ENCODE measurements at regions not wholly inside any gene's neighbourhood (a gene's known extent, or its start where the extent isn't known, plus 50 kb on each side); places are given as distances from the start of the nearest gene placed in this dataset.

DNA sequence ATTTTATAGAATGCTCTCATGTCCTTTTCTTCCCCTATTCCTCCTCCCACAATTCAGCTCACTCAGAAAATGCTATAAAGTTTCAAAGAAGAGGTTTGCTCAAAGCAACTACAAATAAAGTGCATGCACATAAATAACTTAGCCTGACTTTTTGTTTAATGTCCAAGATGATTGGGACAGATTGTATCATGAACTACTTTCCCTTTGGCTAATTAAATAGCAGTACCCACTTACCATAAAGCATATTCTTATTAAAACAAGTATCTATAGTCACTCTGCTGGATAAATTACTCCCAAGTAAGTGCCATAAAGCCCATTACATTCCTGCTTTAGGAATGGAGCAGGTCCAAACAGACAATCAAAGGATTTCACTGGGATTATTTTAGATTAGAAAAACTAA lies 576.0 kb downstream of the LMO4 start:
- Histone ChIP-seq H3K27me3 (ENCODE audit: control insufficient read depth, insufficient read depth, low read length) (no peaks in the 10 kb centered on the region; the same call in 1 of the 2 replicates), H3K4me3 (ENCODE audit: low read depth, low read length) (no peak overlapping the region), H3K36me3 (ENCODE audit: control insufficient read depth, insufficient read depth, low read length) (no peaks in the 10 kb centered on the region)
- ChIA-PET POLR2A (no interaction called here), CTCF (no interaction called here)
- DNase-seq (ENCODE audit: low read depth): no peak
- no peak for TF ChIP-seq CTCF (IDR thresholded peaks at IDR 0.05; ENCODE audit: insufficient read depth, low read depth, low read length)

GRCh38 chr1:87905651-87906050 lies 577.0 kb downstream of the LMO4 start:
- Histone ChIP-seq H3K4me3 (ENCODE audit: low read depth, low read length) (no peak overlapping the region), H3K27me3 (ENCODE audit: control insufficient read depth, insufficient read depth, low read length) (no peaks in the 10 kb centered on the region), H3K36me3 (ENCODE audit: control insufficient read depth, insufficient read depth, low read length) (no peaks in the 10 kb centered on the region)
- ChIA-PET CTCF (interaction anchor here (1.4 kb wide), 1 partner anchor 10 kb away, joined by 3 read pairs; no protein-coding TSS in a partner anchor), POLR2A (no interaction called here)
- TF ChIP-seq CTCF (IDR thresholded peaks at IDR 0.05; ENCODE audit: insufficient read depth, low read depth, low read length): no peak
- DNase-seq (ENCODE audit: low read depth): no peak

GRCh38 chr1:87906078-87906477 lies 577.4 kb downstream of the LMO4 start:
- ChIA-PET CTCF (interaction anchor here (1.4 kb wide), 1 partner anchor 10 kb away, joined by 3 read pairs; no protein-coding TSS in a partner anchor), POLR2A (no interaction called here)
- TF ChIP-seq CTCF (IDR thresholded peaks at IDR 0.05; ENCODE audit: insufficient read depth, low read depth, low read length): no peak
- H3K4me3 ChIP-seq (ENCODE audit: low read depth, low read length): no peak overlapping the region
- no peaks in the 10 kb centered on the region for H3K27me3 ChIP-seq (ENCODE audit: control insufficient read depth, insufficient read depth, low read length)
- no peak for DNase-seq (ENCODE audit: low read depth)
- H3K36me3 ChIP-seq (ENCODE audit: control insufficient read depth, insufficient read depth, low read length): no peaks in the 10 kb centered on the region

DNA sequence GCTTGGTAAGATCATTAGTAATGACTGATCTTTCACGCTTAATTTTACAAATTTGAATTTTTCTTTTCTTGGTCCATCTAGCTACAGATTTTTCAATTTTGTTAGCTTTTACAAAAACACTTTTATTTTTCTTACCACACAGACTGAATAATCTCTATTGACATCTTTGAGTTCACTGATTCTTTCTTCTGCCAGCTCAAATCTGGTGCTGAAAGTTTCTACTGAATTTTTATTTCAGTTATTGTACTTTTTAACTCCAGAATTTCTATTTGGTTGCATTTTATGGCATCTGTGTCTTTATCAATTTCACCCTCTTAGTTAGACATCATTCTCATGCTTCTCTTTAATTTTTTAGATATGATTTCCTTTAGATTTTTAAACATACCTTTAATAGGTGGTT lies 584.7 kb downstream of the LMO4 start:
- POLR2A ChIA-PET: no interaction called here
- Histone ChIP-seq H3K27me3 (ENCODE audit: control insufficient read depth, insufficient read depth, low read length) (no peaks in the 10 kb centered on the region), H3K4me3 (ENCODE audit: low read depth, low read length) (no peak overlapping the region), H3K36me3 (ENCODE audit: control insufficient read depth, insufficient read depth, low read length) (no peaks in the 10 kb centered on the region)
- no peak for DNase-seq (ENCODE audit: low read depth)
- no peak for TF ChIP-seq CTCF (IDR thresholded peaks at IDR 0.05; ENCODE audit: insufficient read depth, low read depth, low read length)
- CTCF ChIA-PET: interaction anchor here (0.7 kb wide), 1 partner anchor 24 kb away, joined by 3 read pairs; no protein-coding TSS in a partner anchor

DNA sequence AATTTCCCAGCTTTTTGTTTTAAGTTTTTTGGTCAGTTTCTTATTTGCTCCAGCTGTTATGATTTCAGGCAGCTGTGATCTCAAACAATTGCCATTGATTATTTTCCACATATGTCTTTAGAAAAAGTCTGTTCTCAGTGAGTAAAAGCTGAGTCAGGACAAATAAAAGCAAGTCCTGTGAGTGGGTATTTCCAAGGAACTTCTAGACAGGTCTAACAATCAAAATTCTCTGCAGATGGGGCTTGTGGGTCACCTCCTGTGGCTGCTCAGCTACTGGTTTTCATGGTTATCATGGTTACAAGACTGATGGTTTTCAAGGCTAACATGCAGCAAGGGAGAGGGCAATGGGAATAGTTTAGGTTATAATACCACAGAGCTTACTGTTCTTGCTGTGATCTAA lies 585.7 kb downstream of the LMO4 start:
- Histone ChIP-seq H3K27me3 (ENCODE audit: control insufficient read depth, insufficient read depth, low read length) (no peaks in the 10 kb centered on the region), H3K36me3 (ENCODE audit: control insufficient read depth, insufficient read depth, low read length) (no peaks in the 10 kb centered on the region), H3K4me3 (ENCODE audit: low read depth, low read length) (no peak overlapping the region)
- no peak for TF ChIP-seq CTCF (IDR thresholded peaks at IDR 0.05; ENCODE audit: insufficient read depth, low read depth, low read length)
- ChIA-PET CTCF (no interaction called here), POLR2A (no interaction called here)
- DNase-seq (ENCODE audit: low read depth): no peak
